ENCODE measurements at regions not wholly inside any gene's neighbourhood (a gene's known extent, or its start where the extent isn't known, plus 50 kb on each side); places are given as distances from the start of the nearest gene placed in this dataset.

DNA sequence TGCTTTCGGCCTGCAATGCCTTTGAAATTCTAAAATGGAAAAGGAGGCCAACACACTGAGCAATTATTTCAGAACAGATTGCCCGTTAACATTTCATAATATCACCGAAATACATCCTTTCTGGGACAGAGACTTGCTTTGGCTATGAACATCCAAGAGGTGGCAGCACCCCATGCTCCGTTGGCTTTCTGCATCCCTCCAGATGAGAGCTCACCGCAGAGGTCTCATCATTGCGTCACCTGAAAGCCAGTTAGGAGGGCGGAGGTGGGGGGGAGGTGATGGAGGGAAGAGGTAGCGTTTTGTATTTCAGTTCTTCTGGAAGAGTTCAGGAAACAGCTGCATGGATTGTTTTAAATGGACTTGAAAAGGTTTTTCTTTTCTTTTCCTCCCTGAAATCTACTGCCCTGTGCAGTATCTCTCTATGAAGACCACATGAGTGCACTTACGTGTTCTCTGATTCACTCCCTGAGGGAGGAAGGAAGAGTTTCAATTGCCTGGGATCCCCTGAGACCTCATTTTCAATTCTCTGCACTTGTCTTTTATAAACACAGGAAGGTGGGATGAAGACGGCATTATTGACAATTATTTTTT is 166.8 kb upstream of the PGRMC2 start:
- H3K4me1 ChIP-seq (ENCODE audit: control insufficient read depth in 2 of 2, insufficient read depth in 1 of 2, low read depth in 1 of 2, low read length in 2 of 2) = peaks cover 2 to 3% of the 10 kb centered on the region in 2 donors
- H3K27me3 ChIP-seq (ENCODE audit: control insufficient read depth in 3 of 3, insufficient read depth in 3 of 3, low read depth in 1 of 3, low read length in 3 of 3) = peaks cover 0 to 3% (median 0%) of the 10 kb centered on the region in 3 experiments
- no peak overlapping the region for H2BK15ac ChIP-seq (ENCODE audit: low read length)
- H3K4ac ChIP-seq (ENCODE audit: low read length) = no peak overlapping the region
- no CpG with 5 or more reads among the region's 10 CpGs for WGBS, 2 donors (ENCODE audit: extremely low coverage in 2 of 2, insufficient read length in 2 of 2, insufficient replicate concordance in 1 of 2)
- no peak overlapping the region for H4K91ac ChIP-seq (ENCODE audit: low read depth, low read length, poor library complexity)
- H3K27ac ChIP-seq (replicated peaks; ENCODE audit: low read length) = no peak overlapping the region
- no peak overlapping the region for H2AFZ ChIP-seq (ENCODE audit: low read length)
- H3K4me2 ChIP-seq (ENCODE audit: insufficient read depth, low read length, poor library complexity, severe bottlenecking) = no peak overlapping the region
- no peak overlapping the region for H3K9ac ChIP-seq (ENCODE audit: low read depth, low read length, poor library complexity)
- no peak overlapping the region for H3K18ac ChIP-seq (ENCODE audit: low read length)
- no peak overlapping the region for H2BK5ac ChIP-seq (ENCODE audit: low read length)
- DNase-seq (ENCODE audit: low spot score) = peak; percentile 59
- no peak overlapping the region for H2BK12ac ChIP-seq (ENCODE audit: low read length)
- no peak overlapping the region for H3K4me3 ChIP-seq (ENCODE audit: low read length in 2 of 2)
- no peak overlapping the region for H2AK5ac ChIP-seq (ENCODE audit: low read depth, low read length)
- no peak overlapping the region for H3K14ac ChIP-seq (ENCODE audit: low read length)
- no peak overlapping the region for H2BK120ac ChIP-seq (ENCODE audit: low read depth, low read length)
- H4K8ac ChIP-seq (ENCODE audit: low read depth, low read length) = no peak overlapping the region
- no peaks in the 10 kb centered on the region for H3K79me1 ChIP-seq (ENCODE audit: low read depth, low read length)
- H3K23ac ChIP-seq (ENCODE audit: low read depth, low read length, poor library complexity) = no peak overlapping the region
- H3K36me3 ChIP-seq (replicated peaks in 1 of 2; ENCODE audit: control insufficient read depth in 2 of 2, insufficient read depth in 2 of 2, low read length in 2 of 2) = no peaks in the 10 kb centered on the region
- no peaks in the 10 kb centered on the region for H3K9me3 ChIP-seq (replicated peaks in 1 of 2; ENCODE audit: control insufficient read depth in 2 of 2, insufficient read depth in 1 of 2, low read depth in 1 of 2, low read length in 2 of 2)

GRCh38 chr4:128452415-128452814 is 164.8 kb upstream of the PGRMC2 start:
- Histone ChIP-seq H3K18ac (ENCODE audit: low read length) (no peak overlapping the region), H4K8ac (ENCODE audit: low read depth, low read length) (no peak overlapping the region), H3K4me3 (ENCODE audit: low read length in 2 of 2) (no peak overlapping the region), H3K9ac (ENCODE audit: low read depth, low read length, poor library complexity) (no peak overlapping the region), H3K4me2 (ENCODE audit: insufficient read depth, low read length, poor library complexity, severe bottlenecking) (no peak overlapping the region), H2AK5ac (ENCODE audit: low read depth, low read length) (no peak overlapping the region), H2BK12ac (ENCODE audit: low read length) (no peak overlapping the region), H2BK5ac (ENCODE audit: low read length) (no peak overlapping the region), H2BK15ac (ENCODE audit: low read length) (no peak overlapping the region), H3K27me3 (ENCODE audit: control insufficient read depth in 3 of 3, insufficient read depth in 3 of 3, low read depth in 1 of 3, low read length in 3 of 3) (no peaks in the 10 kb centered on the region), H3K14ac (ENCODE audit: low read length) (no peak overlapping the region), H3K79me1 (ENCODE audit: low read depth, low read length) (no peaks in the 10 kb centered on the region), H3K36me3 (replicated peaks in 1 of 2; ENCODE audit: control insufficient read depth in 2 of 2, insufficient read depth in 2 of 2, low read length in 2 of 2) (no peaks in the 10 kb centered on the region), H4K91ac (ENCODE audit: low read depth, low read length, poor library complexity) (no peak overlapping the region), H3K4ac (ENCODE audit: low read length) (no peak overlapping the region), H2BK120ac (ENCODE audit: low read depth, low read length) (no peak overlapping the region), H3K27ac (replicated peaks; ENCODE audit: low read length) (no peak overlapping the region), H3K4me1 (ENCODE audit: control insufficient read depth in 2 of 2, insufficient read depth in 1 of 2, low read depth in 1 of 2, low read length in 2 of 2) (peaks cover 2 to 3% of the 10 kb centered on the region in 2 donors), H2AFZ (ENCODE audit: low read length) (no peak overlapping the region), H3K9me3 (replicated peaks in 1 of 2; ENCODE audit: control insufficient read depth in 2 of 2, insufficient read depth in 1 of 2, low read depth in 1 of 2, low read length in 2 of 2) (no peaks in the 10 kb centered on the region), H3K23ac (ENCODE audit: low read depth, low read length, poor library complexity) (no peak overlapping the region)
- whole genome bisulfite sequencing, 2 donors (ENCODE audit: extremely low coverage in 2 of 2, insufficient read length in 2 of 2, insufficient replicate concordance in 1 of 2) = no CpG with 5 or more reads among the region's 3 CpGs
- DNase-seq (ENCODE audit: low spot score) = no peak

- Histone ChIP-seq H2BK120ac (ENCODE audit: low read depth, low read length) (no peak overlapping the region), H2BK5ac (ENCODE audit: low read length) (no peak overlapping the region), H3K23ac (ENCODE audit: low read depth, low read length, poor library complexity) (no peak overlapping the region), H4K91ac (ENCODE audit: low read depth, low read length, poor library complexity) (no peak overlapping the region), H3K18ac (ENCODE audit: low read length) (no peak overlapping the region), H3K9ac (ENCODE audit: low read depth, low read length, poor library complexity) (no peak overlapping the region), H3K27ac (replicated peaks; ENCODE audit: low read length) (no peak overlapping the region), H3K4me2 (ENCODE audit: insufficient read depth, low read length, poor library complexity, severe bottlenecking) (no peak overlapping the region), H3K14ac (ENCODE audit: low read length) (no peak overlapping the region), H3K9me3 (replicated peaks in 1 of 2; ENCODE audit: control insufficient read depth in 2 of 2, insufficient read depth in 1 of 2, low read depth in 1 of 2, low read length in 2 of 2) (no peaks in the 10 kb centered on the region), H3K36me3 (replicated peaks in 1 of 2; ENCODE audit: control insufficient read depth in 2 of 2, insufficient read depth in 2 of 2, low read length in 2 of 2) (no peaks in the 10 kb centered on the region), H3K4ac (ENCODE audit: low read length) (no peak overlapping the region), H2AFZ (ENCODE audit: low read length) (no peak overlapping the region), H3K27me3 (ENCODE audit: control insufficient read depth in 3 of 3, insufficient read depth in 3 of 3, low read depth in 1 of 3, low read length in 3 of 3) (no peaks in the 10 kb centered on the region), H3K4me1 (ENCODE audit: control insufficient read depth in 2 of 2, insufficient read depth in 1 of 2, low read depth in 1 of 2, low read length in 2 of 2) (peaks cover 2 to 3% of the 10 kb centered on the region in 2 donors), H3K4me3 (ENCODE audit: low read length in 2 of 2) (no peak overlapping the region), H2BK15ac (ENCODE audit: low read length) (no peak overlapping the region), H2AK5ac (ENCODE audit: low read depth, low read length) (no peak overlapping the region), H2BK12ac (ENCODE audit: low read length) (no peak overlapping the region), H4K8ac (ENCODE audit: low read depth, low read length) (no peak overlapping the region), H3K79me1 (ENCODE audit: low read depth, low read length) (no peaks in the 10 kb centered on the region)
- no CpG with 5 or more reads among the region's 7 CpGs for WGBS, 2 donors (ENCODE audit: extremely low coverage in 2 of 2, insufficient read length in 2 of 2, insufficient replicate concordance in 1 of 2)
- no peak for DNase-seq (ENCODE audit: low spot score)
Measured at GRCh38 chr4:128451270-128451905, 163.8 kb upstream of the PGRMC2 start.

- H2BK120ac ChIP-seq (ENCODE audit: low read depth, low read length) = no peak overlapping the region
- no peak overlapping the region for H3K23ac ChIP-seq (ENCODE audit: low read depth, low read length, poor library complexity)
- no peaks in the 10 kb centered on the region for H3K36me3 ChIP-seq (replicated peaks in 1 of 2; ENCODE audit: control insufficient read depth in 2 of 2, insufficient read depth in 2 of 2, low read length in 2 of 2)
- peaks cover 0 to 3% of the 10 kb centered on the region in 2 donors for H3K9me3 ChIP-seq (replicated peaks in 1 of 2; ENCODE audit: control insufficient read depth in 2 of 2, insufficient read depth in 1 of 2, low read depth in 1 of 2, low read length in 2 of 2)
- no CpG with 5 or more reads among the region's 5 CpGs for WGBS, 2 donors (ENCODE audit: extremely low coverage in 2 of 2, insufficient read length in 2 of 2, insufficient replicate concordance in 1 of 2)
- no peak overlapping the region for H3K18ac ChIP-seq (ENCODE audit: low read length)
- H2BK15ac ChIP-seq (ENCODE audit: low read length) = no peak overlapping the region
- no peak overlapping the region for H2AFZ ChIP-seq (ENCODE audit: low read length)
- no peak overlapping the region for H3K4ac ChIP-seq (ENCODE audit: low read length)
- H3K4me3 ChIP-seq (ENCODE audit: low read length in 2 of 2) = no peak overlapping the region
- H4K91ac ChIP-seq (ENCODE audit: low read depth, low read length, poor library complexity) = no peak overlapping the region
- H2BK12ac ChIP-seq (ENCODE audit: low read length) = no peak overlapping the region
- H3K27ac ChIP-seq (replicated peaks; ENCODE audit: low read length) = no peak overlapping the region
- H3K4me1 ChIP-seq (ENCODE audit: control insufficient read depth in 2 of 2, insufficient read depth in 1 of 2, low read depth in 1 of 2, low read length in 2 of 2) = peaks cover 2% of the 10 kb centered on the region in 2 donors
- H3K4me2 ChIP-seq (ENCODE audit: insufficient read depth, low read length, poor library complexity, severe bottlenecking) = no peak overlapping the region
- H2BK5ac ChIP-seq (ENCODE audit: low read length) = no peak overlapping the region
- no peak for DNase-seq (ENCODE audit: low spot score)
- no peak overlapping the region for H3K14ac ChIP-seq (ENCODE audit: low read length)
- H3K27me3 ChIP-seq (ENCODE audit: control insufficient read depth in 3 of 3, insufficient read depth in 3 of 3, low read depth in 1 of 3, low read length in 3 of 3) = no peaks in the 10 kb centered on the region
- no peak overlapping the region for H3K9ac ChIP-seq (ENCODE audit: low read depth, low read length, poor library complexity)
- H3K79me1 ChIP-seq (ENCODE audit: low read depth, low read length) = no peaks in the 10 kb centered on the region
- no peak overlapping the region for H4K8ac ChIP-seq (ENCODE audit: low read depth, low read length)
- no peak overlapping the region for H2AK5ac ChIP-seq (ENCODE audit: low read depth, low read length)
Measured at GRCh38 chr4:128450326-128451120, 162.9 kb upstream of the PGRMC2 start.

Data from neuronal stem cell (in vitro differentiated cells).